ENCODE measurements at regions not wholly inside any gene's neighbourhood (a gene's known extent, or its start where the extent isn't known, plus 50 kb on each side); places are given as distances from the start of the nearest gene placed in this dataset.

GRCh38 chr22:19590696-19591095, 66.5 kb upstream of the CLDN5 start:
- CTCF ChIA-PET = no interaction called here
- H3K36me3 ChIP-seq (ENCODE audit: insufficient read depth, low read length, poor library complexity, severe bottlenecking) = no peaks in the 10 kb centered on the region
- H3K4me1 ChIP-seq (ENCODE audit: insufficient read depth, low read length, poor library complexity, severe bottlenecking) = no peaks in the 10 kb centered on the region
- no peaks in the 10 kb centered on the region for H3K27me3 ChIP-seq (replicated peaks; ENCODE audit: insufficient read depth, low read depth, low read length, poor library complexity)
- TF ChIP-seq EZH2 (IDR thresholded peaks at IDR 0.05; ENCODE audit: borderline replicate concordance, low read depth, low read length, poor library complexity, severe bottlenecking) = no peak
- no peak for TF ChIP-seq CTCF (conservative IDR thresholded peaks at IDR 0.05; ENCODE audit: low read depth, low read length)
- intact Hi-C loops (cut with micrococcal nuclease; ENCODE audit: unreplicated experiment) = no loop called here
- DNase-seq (ENCODE audit: low spot score) = no peak
- no peak overlapping the region for H3K4me3 ChIP-seq (ENCODE audit: low read depth, low read length, poor library complexity, severe bottlenecking)
- POLR2A ChIA-PET (ENCODE audit: low non-redundant PET) = no interaction called here
- H3K27ac ChIP-seq (ENCODE audit: low read depth, low read length, poor library complexity, severe bottlenecking) = no peak overlapping the region
- no peaks in the 10 kb centered on the region for H3K9me3 ChIP-seq (ENCODE audit: low read depth, low read length, poor library complexity, severe bottlenecking)
- no TSS peak for BruUV-seq (replicated peaks)

GRCh38 chr22:19591568-19591967, 67.4 kb upstream of the CLDN5 start:
- Histone ChIP-seq H3K4me3 (ENCODE audit: low read depth, low read length, poor library complexity, severe bottlenecking) (no peak overlapping the region), H3K9me3 (ENCODE audit: low read depth, low read length, poor library complexity, severe bottlenecking) (no peaks in the 10 kb centered on the region), H3K4me1 (ENCODE audit: insufficient read depth, low read length, poor library complexity, severe bottlenecking) (no peaks in the 10 kb centered on the region), H3K27me3 (replicated peaks; ENCODE audit: insufficient read depth, low read depth, low read length, poor library complexity) (no peaks in the 10 kb centered on the region), H3K27ac (ENCODE audit: low read depth, low read length, poor library complexity, severe bottlenecking) (no peak overlapping the region), H3K36me3 (ENCODE audit: insufficient read depth, low read length, poor library complexity, severe bottlenecking) (no peaks in the 10 kb centered on the region)
- CTCF ChIA-PET = no interaction called here
- DNase-seq (ENCODE audit: low spot score) = no peak
- no TSS peak for BruUV-seq (replicated peaks)
- TF ChIP-seq EZH2 (IDR thresholded peaks at IDR 0.05; ENCODE audit: borderline replicate concordance, low read depth, low read length, poor library complexity, severe bottlenecking) (no peak), CTCF (conservative IDR thresholded peaks at IDR 0.05; ENCODE audit: low read depth, low read length) (no peak)
- POLR2A ChIA-PET (ENCODE audit: low non-redundant PET) = no interaction called here
- intact Hi-C loops (cut with micrococcal nuclease; ENCODE audit: unreplicated experiment) = no loop called here

- BruUV-seq (replicated peaks) = no TSS peak
- no peak overlapping the region for H3K4me3 ChIP-seq (ENCODE audit: low read depth, low read length, poor library complexity, severe bottlenecking)
- ChIA-PET POLR2A (ENCODE audit: low non-redundant PET) (no interaction called here), CTCF (no interaction called here)
- no peak overlapping the region for H3K27ac ChIP-seq (ENCODE audit: low read depth, low read length, poor library complexity, severe bottlenecking)
- peaks cover 2% of the 10 kb centered on the region for H3K4me1 ChIP-seq (ENCODE audit: insufficient read depth, low read length, poor library complexity, severe bottlenecking)
- TF ChIP-seq EZH2 (IDR thresholded peaks at IDR 0.05; ENCODE audit: borderline replicate concordance, low read depth, low read length, poor library complexity, severe bottlenecking) (no peak), CTCF (conservative IDR thresholded peaks at IDR 0.05; ENCODE audit: low read depth, low read length) (no peak)
- intact Hi-C loops (cut with micrococcal nuclease; ENCODE audit: unreplicated experiment) = no loop called here
- H3K9me3 ChIP-seq (ENCODE audit: low read depth, low read length, poor library complexity, severe bottlenecking) = no peaks in the 10 kb centered on the region
- no peaks in the 10 kb centered on the region for H3K27me3 ChIP-seq (replicated peaks; ENCODE audit: insufficient read depth, low read depth, low read length, poor library complexity)
- DNase-seq (ENCODE audit: low spot score) = no peak
- H3K36me3 ChIP-seq (ENCODE audit: insufficient read depth, low read length, poor library complexity, severe bottlenecking) = no peaks in the 10 kb centered on the region
These were observed 68.3 kb upstream of the CLDN5 start for GRCh38 chr22:19592464-19592863.
